ENCODE measurements at regions not wholly inside any gene's neighbourhood (a gene's known extent, or its start where the extent isn't known, plus 50 kb on each side); places are given as distances from the start of the nearest gene placed in this dataset.

DNA sequence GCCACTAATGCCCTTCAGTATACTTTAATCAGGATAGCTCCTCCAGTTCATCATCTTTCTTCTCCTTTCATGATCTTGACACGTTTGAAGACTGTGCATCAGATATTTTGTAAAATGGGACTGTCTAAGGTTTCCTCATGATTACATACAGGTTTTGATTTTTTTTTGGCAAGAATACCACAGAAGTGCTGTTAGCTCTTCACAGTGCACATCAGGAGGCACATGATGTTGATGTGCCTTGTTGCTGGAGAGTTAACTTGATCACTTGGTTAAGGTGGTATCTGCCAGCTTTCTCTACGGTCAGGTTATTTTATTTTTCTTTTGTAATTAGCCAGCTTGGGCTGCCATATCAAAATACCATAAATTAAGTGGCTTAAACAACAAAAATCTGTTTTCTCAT lies 128.6 kb upstream of the IVNS1ABP start:
- Histone ChIP-seq H3K79me2 (ENCODE audit: insufficient read depth, low read length) (no peaks in the 10 kb centered on the region), H3K4me1 (ENCODE audit: insufficient read depth, low read length) (no peaks in the 10 kb centered on the region), H3K4me3 (ENCODE audit: low read depth in 1 of 2, low read length in 2 of 2) (no peak overlapping the region), H3K9me3 (ENCODE audit: insufficient read depth, low read length, severe bottlenecking) (no peaks in the 10 kb centered on the region), H3K4me2 (ENCODE audit: insufficient read depth, low read length) (no peak overlapping the region), H3K36me3 (ENCODE audit: insufficient read depth, low read length) (no peaks in the 10 kb centered on the region), H4K20me1 (ENCODE audit: insufficient read depth, low read length) (no peaks in the 10 kb centered on the region), H3K27me3 (ENCODE audit: insufficient read depth, low read length, poor library complexity) (no peaks in the 10 kb centered on the region), H3K9ac (ENCODE audit: low read depth, low read length) (no peak overlapping the region), H2AFZ (ENCODE audit: low read depth, low read length) (no peak overlapping the region), H3K27ac (ENCODE audit: low read length) (no peak overlapping the region)
- DNase-seq (no peak), ATAC-seq (ENCODE audit: insufficient read depth, low read depth) (no peak)
- TF ChIP-seq, protein P1, sequence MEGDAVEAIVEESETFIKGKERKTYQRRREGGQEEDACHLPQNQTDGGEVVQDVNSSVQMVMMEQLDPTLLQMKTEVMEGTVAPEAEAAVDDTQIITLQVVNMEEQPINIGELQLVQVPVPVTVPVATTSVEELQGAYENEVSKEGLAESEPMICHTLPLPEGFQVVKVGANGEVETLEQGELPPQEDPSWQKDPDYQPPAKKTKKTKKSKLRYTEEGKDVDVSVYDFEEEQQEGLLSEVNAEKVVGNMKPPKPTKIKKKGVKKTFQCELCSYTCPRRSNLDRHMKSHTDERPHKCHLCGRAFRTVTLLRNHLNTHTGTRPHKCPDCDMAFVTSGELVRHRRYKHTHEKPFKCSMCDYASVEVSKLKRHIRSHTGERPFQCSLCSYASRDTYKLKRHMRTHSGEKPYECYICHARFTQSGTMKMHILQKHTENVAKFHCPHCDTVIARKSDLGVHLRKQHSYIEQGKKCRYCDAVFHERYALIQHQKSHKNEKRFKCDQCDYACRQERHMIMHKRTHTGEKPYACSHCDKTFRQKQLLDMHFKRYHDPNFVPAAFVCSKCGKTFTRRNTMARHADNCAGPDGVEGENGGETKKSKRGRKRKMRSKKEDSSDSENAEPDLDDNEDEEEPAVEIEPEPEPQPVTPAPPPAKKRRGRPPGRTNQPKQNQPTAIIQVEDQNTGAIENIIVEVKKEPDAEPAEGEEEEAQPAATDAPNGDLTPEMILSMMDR (IDR thresholded peaks at IDR 0.05; ENCODE audit: borderline replicate concordance, extremely low read depth, low read length, poor library complexity, severe bottlenecking), result no peak
- no peak for TF ChIP-seq EZH2 (IDR thresholded peaks at IDR 0.05; ENCODE audit: borderline replicate concordance, low read depth, low read length, severe bottlenecking)

DNA sequence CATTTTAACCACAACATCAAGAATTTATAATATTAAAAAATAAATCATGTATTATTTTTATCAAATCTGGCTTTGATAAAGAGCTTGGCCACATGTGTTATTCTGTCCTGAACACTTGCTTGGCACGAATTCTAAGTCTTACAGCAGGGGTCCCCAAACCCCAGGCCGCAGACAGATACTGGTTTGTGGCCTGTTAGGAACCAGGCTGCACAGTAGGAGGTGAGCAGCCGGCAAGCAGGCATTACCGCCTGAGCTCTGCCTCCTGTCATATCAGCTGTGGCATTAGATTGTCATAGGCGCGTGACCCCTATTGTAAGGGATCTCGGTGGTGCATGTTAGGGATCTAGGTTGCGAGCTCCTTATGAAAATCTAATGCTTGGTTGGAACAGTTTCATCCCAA lies 127.6 kb upstream of the IVNS1ABP start:
- H3K9me3 ChIP-seq (ENCODE audit: insufficient read depth, low read length, severe bottlenecking), result no peaks in the 10 kb centered on the region
- no peaks in the 10 kb centered on the region for H3K4me1 ChIP-seq (ENCODE audit: insufficient read depth, low read length)
- H3K27ac ChIP-seq (ENCODE audit: low read length), result no peak overlapping the region

DNA sequence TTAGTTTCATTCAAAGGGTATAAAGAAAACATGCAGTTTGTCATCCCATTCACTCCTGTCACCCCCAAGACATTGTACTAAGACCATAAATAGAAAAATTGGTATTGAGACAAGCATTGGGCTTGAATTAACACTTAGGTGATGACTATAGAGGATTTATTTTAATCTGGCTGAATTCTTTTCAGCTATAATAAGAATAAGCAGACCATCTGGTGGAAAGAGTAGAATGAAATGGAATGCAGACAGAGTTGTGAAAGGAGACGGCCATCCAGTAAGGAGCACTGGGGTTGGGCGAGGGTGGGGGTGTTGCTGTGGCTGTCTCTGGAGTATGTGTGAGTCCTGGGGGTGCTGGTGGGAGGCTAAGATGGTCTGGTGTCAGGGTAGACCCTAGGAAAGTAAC lies 125.0 kb upstream of the IVNS1ABP start:
- no peak overlapping the region for H3K9ac ChIP-seq (ENCODE audit: low read depth, low read length)
- H3K4me2 ChIP-seq (ENCODE audit: insufficient read depth, low read length), result no peak overlapping the region
- H3K27ac ChIP-seq (ENCODE audit: low read length), result no peak overlapping the region
- no peaks in the 10 kb centered on the region for H3K36me3 ChIP-seq (ENCODE audit: insufficient read depth, low read length)
- no peaks in the 10 kb centered on the region for H3K27me3 ChIP-seq (ENCODE audit: insufficient read depth, low read length, poor library complexity)
- no peaks in the 10 kb centered on the region for H4K20me1 ChIP-seq (ENCODE audit: insufficient read depth, low read length)
- no peak for TF ChIP-seq EZH2 (IDR thresholded peaks at IDR 0.05; ENCODE audit: borderline replicate concordance, low read depth, low read length, severe bottlenecking)
- TF ChIP-seq, protein P1 (IDR thresholded peaks at IDR 0.05; ENCODE audit: borderline replicate concordance, extremely low read depth, low read length, poor library complexity, severe bottlenecking), result no peak
- no peak for DNase-seq
- ATAC-seq (ENCODE audit: insufficient read depth, low read depth), result no peak
- no peak overlapping the region for H2AFZ ChIP-seq (ENCODE audit: low read depth, low read length)
- H3K4me1 ChIP-seq (ENCODE audit: insufficient read depth, low read length), result no peaks in the 10 kb centered on the region
- no peaks in the 10 kb centered on the region for H3K9me3 ChIP-seq (ENCODE audit: insufficient read depth, low read length, severe bottlenecking)
- H3K4me3 ChIP-seq (ENCODE audit: low read depth in 1 of 2, low read length in 2 of 2), result no peak overlapping the region
- no peaks in the 10 kb centered on the region for H3K79me2 ChIP-seq (ENCODE audit: insufficient read depth, low read length)

More for the DNA sequence above, 127.6 kb upstream of the IVNS1ABP start:
- no peak overlapping the region for H2AFZ ChIP-seq (ENCODE audit: low read depth, low read length)
- no peak for DNase-seq
- H4K20me1 ChIP-seq (ENCODE audit: insufficient read depth, low read length), result no peaks in the 10 kb centered on the region
- TF ChIP-seq, protein P1 (IDR thresholded peaks at IDR 0.05; ENCODE audit: borderline replicate concordance, extremely low read depth, low read length, poor library complexity, severe bottlenecking), result no peak
- TF ChIP-seq EZH2 (IDR thresholded peaks at IDR 0.05; ENCODE audit: borderline replicate concordance, low read depth, low read length, severe bottlenecking), result no peak
- no peaks in the 10 kb centered on the region for H3K79me2 ChIP-seq (ENCODE audit: insufficient read depth, low read length)
- no peak overlapping the region for H3K9ac ChIP-seq (ENCODE audit: low read depth, low read length)
- no peak overlapping the region for H3K4me3 ChIP-seq (ENCODE audit: low read depth in 1 of 2, low read length in 2 of 2)
- H3K4me2 ChIP-seq (ENCODE audit: insufficient read depth, low read length), result no peak overlapping the region
- H3K36me3 ChIP-seq (ENCODE audit: insufficient read depth, low read length), result no peaks in the 10 kb centered on the region
- H3K27me3 ChIP-seq (ENCODE audit: insufficient read depth, low read length, poor library complexity), result no peaks in the 10 kb centered on the region
- ATAC-seq (ENCODE audit: insufficient read depth, low read depth), result no peak

DNA sequence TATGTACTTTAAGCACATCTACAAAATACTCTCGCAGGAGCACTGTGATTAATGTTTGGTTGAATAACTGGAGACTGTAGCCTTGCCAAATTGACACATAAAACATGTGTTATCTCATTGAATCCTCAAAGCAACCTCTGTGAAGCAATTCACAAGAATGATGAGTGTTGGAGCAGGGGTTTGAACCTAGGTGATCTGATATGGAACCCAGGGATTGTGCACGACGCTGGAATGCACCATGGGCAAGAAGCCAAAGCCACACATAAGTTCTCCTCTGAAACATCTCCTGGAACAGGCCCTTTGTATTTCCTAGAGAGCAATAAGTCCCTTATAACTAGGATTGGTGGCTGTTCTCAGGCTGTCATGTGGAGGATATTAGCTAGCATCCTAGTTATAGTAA lies 124.6 kb upstream of the IVNS1ABP start:
- DNase-seq (no peak), ATAC-seq (ENCODE audit: insufficient read depth, low read depth) (no peak)
- Histone ChIP-seq H3K79me2 (ENCODE audit: insufficient read depth, low read length) (no peaks in the 10 kb centered on the region), H3K4me3 (ENCODE audit: low read depth in 1 of 2, low read length in 2 of 2) (no peak overlapping the region), H3K9ac (ENCODE audit: low read depth, low read length) (no peak overlapping the region), H3K36me3 (ENCODE audit: insufficient read depth, low read length) (no peaks in the 10 kb centered on the region), H3K4me2 (ENCODE audit: insufficient read depth, low read length) (no peak overlapping the region), H3K4me1 (ENCODE audit: insufficient read depth, low read length) (no peaks in the 10 kb centered on the region), H3K27me3 (ENCODE audit: insufficient read depth, low read length, poor library complexity) (no peaks in the 10 kb centered on the region), H4K20me1 (ENCODE audit: insufficient read depth, low read length) (no peaks in the 10 kb centered on the region), H3K27ac (ENCODE audit: low read length) (no peak overlapping the region), H2AFZ (ENCODE audit: low read depth, low read length) (no peak overlapping the region), H3K9me3 (ENCODE audit: insufficient read depth, low read length, severe bottlenecking) (no peaks in the 10 kb centered on the region)
- no peak for TF ChIP-seq EZH2 (IDR thresholded peaks at IDR 0.05; ENCODE audit: borderline replicate concordance, low read depth, low read length, severe bottlenecking)
- TF ChIP-seq, protein P1 (IDR thresholded peaks at IDR 0.05; ENCODE audit: borderline replicate concordance, extremely low read depth, low read length, poor library complexity, severe bottlenecking), result no peak
